Tongue (tissue), 1 donor: ENCODE measurements at regions not wholly inside any gene's neighbourhood (a gene's known extent, or its start where the extent isn't known, plus 50 kb on each side); places are given as distances from the start of the nearest gene placed in this dataset.

Experiments used
- DNase-seq: peaks from one replicate; pipeline ENCODE4 v3.0.0-alpha.2; 2015

DNA sequence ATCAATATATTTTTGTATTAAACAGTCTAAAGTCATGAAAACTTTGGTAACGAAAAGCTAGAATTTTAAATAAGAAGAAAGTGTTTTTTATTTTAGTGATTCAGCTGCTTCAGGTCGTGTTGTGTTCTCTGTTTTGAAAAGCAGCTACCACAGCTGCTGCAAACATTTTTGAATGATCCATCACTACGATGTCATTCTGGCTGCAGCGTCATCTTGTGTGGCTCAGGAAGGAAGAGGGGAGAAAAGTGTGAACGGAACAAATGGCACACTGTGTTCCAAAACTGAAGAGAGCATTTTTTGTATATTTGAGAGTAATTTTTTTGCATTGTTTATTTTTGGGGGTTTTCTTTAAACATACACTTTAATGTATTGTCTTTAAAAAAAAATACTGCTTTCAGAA is 323.0 kb upstream of the ADGRL2 start:
- peak; percentile 54 for DNase-seq

DNA sequence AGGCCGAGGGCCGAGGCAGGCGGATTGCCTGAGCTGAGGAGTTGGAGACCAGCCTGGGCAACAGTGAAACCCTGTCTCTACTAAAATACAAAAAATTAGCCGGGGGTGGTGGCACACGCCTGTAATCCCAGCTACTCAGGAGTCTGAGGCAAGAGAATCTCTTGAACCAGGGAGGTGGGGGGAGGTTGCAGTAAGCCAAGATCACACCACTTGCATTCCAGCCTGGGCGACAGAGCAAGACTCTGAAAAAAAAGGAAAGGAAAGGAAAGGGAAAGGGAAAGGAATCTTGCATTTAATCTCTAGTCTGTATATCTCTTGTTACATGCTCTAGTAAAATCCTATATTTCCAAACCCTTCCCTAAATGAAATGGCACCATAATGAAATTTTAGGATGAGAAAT is 328.3 kb upstream of the ADGRL2 start:
- no peak for DNase-seq

DNA sequence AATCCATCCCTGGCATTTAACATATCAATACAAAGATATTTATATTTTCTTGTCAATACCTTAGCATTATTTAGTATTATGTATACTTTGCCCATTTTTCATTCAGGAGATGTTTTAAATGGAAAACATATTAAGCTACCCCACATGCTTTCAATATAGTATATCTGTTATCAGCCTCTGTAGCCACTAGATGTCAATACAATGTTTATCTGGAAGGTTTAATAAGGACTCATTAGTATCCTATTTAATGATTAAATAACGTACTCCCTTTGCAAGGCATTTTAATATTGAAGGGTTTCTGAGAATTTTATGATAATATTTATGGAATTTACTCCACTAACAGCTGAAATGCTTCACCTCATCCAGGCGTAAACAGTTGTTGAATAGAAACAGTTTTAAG is 329.5 kb upstream of the ADGRL2 start:
- DNase-seq: no peak

DNA sequence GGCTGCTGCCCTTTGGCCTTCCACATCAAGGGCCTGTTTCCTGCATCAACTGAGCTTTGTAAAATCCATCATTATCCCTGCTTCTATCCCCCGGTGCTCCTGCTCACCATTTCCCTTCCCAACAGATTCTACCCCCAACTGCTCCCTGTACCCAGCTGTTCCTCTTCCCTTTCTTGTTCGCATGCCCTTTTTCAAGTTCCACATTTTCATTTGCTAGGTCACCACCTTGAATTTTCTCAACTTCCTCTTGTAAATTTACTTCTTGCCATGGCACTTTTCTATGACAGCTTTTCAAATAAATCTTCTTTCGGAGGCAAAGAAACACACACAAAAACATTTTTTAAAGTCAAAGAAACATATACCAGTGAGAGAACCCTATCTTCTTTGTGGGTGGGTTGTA is 330.5 kb upstream of the ADGRL2 start:
- no peak for DNase-seq

DNA sequence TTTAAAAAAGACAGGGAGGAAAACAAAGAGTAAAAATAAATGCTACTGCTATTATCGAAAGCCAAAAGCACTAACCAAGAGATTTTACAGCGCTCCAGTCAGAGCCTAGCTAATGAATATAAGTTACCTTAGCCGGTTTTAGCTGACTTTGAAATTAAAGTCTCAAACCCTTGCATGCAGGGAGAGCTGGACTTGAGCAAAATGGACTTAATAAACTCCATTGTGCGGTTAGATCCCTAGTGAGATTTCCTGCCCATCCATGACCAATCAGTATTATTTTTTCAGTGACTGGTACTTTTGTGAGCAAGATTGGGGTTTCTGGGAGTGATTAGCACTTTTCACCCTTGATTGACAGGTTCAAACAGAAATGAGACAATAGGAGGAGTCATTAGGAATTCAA is 333.4 kb upstream of the ADGRL2 start:
- no peak for DNase-seq

DNA sequence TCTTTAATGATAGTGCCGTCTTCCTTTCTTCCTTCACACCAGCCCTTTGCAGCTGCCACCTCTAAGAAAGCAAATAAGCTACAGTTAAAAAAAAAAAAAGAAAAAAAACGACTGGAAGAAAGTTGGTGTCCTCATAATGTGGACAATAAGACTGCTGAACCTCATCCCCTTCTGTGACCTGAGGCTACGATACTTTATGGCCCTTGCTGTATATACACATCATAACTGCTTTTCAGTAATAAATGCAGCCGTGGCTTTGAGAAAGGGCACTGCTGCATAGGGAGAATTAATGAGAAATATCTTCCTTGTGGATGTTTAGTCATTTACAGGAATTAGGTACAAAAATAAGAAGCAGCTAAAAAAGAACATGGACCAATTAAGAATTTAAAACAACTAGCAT is 333.8 kb upstream of the ADGRL2 start:
- DNase-seq: no peak

DNA sequence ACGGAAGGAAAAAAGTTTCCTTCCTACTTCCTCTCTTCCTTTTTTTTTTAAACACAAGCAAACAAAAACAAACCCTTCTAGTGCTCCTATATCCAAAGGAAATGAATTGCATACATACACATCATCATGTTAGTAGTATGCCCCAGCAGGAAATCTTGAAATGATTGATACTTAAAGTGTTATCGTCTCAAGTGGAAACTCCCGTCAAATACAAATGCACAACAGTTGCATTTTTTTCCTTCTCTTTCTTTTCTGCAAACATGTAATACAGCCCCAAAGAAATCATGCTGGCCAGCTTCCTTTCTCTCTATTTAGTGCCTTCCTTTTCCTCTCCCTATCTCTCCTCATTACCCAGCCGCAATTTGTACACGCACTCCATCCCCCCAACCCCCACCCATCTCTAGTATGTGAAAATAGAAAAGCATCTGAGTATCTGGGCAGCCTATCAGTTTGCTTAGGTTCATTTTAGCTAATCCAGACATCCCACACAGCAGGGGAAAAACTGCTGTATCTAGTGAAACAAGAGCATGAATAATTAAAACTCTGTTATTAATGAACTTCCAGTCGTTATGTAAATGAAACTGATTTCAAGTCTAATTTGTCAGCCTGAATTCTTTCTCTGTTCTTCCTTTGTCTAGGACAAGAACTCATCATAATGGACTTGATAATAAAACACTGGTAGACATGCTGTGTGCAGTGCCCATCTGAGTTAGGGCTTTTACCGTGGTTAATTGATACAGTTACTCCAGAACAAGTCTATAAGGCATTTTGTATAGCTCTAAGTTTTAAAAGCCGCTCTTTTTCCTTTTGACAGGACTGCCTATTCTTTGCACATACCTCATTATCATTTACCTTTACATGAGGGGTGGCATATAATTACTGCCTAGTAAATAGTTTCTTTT is 336.5 kb upstream of the ADGRL2 start:
- no peak for DNase-seq

DNA sequence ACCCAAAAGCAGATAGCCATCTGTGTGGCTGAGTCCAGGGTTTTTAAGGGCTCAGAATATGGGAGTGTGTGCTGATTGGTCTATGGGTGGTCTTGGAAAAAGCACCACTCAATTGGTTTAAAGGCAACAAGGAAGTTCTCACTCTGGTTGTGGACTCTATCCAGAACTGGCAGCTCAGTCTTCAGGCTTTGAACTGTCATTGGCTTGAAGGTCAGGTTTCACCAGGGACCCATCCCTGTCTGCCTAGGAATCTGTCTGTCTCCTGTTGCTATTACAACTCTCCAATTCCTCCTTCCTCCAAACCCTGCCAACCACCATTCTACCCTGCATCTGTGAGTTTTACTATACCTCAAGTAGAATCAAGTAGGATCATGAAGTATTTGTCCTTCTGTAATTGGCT is 341.7 kb upstream of the ADGRL2 start:
- no peak for DNase-seq

DNA sequence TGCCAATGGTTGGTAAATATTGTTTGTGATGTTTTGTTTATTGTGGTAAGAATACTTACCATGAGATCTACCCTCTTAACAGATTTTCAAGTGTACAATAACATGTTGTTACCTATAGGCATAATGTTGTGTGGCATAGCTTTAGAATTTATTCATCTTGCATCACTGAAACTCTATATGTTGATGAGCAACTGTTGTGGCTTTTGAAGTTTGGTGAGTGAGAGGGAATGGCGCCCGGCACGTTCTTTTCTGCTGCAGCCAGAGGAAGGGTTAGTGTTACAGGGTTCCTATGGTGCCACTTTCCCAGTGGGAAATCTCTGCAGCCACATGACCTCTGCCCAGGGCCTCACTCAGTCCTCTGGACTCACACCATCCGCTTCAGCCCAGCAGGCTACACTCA is 342.5 kb upstream of the ADGRL2 start:
- peak; percentile 36 for DNase-seq

DNA sequence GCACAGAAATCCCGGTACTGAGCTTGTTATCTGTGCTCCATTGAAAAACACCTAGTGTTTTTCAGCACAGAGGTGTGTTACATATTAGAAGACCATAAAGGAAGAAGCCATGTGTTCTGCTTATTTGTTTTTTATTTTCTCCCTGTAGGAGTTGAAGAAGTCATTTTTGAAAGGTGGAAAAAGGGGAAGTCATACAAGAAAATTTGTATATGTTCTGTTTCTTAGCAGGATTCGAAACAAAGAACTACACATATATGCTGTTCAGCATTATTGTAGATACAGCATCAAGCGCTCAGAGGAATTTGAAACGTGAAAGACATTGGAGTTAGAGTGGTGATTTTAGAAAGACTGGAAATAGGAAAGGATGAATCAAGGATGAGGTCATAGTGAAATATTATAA is 345.3 kb upstream of the ADGRL2 start:
- no peak for DNase-seq

DNA sequence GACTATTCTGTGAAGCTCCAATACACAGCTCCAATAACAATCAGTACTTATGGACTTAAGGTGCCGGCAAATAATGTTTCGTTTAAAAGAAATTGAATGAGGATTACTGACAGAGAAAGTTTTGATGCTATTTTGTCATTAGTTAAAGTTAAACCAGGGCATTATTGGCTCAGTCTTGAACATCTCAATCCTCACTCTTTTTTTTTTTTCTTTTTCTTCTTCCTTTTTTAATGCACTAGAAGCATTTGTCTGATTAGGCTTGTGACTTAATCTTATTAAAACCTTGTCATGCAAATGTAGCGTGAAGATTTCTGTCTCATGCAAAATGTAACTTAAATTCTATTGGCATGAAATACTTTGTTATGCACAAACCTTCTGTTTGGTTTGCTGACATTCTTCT is 346.8 kb upstream of the ADGRL2 start:
- DNase-seq: no peak

DNA sequence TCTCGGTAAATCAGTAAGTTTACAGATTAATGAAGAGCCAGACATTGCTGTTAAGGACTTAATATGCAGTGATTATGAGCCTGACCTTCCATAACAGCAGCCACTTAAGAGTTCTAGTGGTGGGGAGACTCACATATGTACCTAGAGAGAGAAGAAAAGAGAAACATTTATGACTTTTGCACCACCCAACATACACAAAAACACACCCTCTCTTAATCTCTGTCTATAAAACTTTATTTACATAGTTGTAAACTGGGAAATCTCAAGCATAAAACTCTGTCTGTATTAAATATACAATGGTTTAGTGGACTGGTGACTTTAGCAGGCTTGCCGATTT is 347.4 kb upstream of the ADGRL2 start:
- DNase-seq: no peak

DNA sequence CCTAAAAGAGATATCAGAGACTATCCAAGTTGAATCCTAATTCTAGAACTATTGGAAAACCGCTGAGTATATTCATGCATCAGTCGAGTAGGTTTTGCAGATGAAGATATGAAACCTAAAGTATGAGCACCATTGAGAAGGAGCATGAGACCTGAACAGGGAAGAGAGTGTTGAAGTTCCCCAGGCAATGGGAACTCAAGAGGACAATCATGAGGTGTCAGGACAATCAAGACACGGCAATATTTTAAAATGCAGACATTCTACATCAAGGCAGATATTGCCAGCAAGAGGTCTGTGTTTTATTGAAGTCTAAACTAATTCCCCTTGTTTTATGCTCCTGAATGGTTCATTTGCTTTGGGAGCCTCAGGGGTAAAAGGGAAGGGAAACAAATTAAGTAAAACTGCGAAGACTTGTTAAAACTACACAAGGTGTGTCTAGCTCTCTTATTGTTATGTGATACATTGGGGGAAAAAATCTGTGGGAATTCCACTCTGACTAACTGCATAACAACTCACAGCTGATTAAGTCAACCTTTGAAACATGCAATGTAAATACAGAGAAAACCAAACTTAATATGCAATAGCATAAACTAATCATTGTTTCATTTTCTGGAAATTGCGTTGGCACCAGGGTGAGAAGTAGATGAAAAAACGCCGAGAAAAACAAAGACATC is 347.9 kb upstream of the ADGRL2 start:
- DNase-seq: no peak

DNA sequence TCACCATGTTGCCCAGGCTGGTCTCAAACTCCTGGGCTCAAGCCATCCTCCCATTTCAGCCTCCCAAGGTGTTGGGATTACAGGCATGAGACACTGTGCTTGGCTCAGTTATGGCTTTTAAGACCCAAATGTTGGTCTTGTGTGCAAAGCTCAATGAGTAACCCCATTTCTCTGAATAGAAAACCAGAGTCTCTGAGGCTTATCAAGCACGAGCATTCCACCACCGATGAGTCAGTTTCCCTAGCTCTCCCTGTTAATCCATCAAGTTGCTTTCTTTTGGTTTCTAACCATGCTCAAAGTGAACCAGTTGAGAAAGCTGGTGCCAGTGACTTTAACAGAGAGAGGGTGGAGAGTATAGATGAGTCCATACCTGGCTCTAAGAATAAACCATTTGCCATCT is 350.9 kb upstream of the ADGRL2 start:
- no peak for DNase-seq

DNA sequence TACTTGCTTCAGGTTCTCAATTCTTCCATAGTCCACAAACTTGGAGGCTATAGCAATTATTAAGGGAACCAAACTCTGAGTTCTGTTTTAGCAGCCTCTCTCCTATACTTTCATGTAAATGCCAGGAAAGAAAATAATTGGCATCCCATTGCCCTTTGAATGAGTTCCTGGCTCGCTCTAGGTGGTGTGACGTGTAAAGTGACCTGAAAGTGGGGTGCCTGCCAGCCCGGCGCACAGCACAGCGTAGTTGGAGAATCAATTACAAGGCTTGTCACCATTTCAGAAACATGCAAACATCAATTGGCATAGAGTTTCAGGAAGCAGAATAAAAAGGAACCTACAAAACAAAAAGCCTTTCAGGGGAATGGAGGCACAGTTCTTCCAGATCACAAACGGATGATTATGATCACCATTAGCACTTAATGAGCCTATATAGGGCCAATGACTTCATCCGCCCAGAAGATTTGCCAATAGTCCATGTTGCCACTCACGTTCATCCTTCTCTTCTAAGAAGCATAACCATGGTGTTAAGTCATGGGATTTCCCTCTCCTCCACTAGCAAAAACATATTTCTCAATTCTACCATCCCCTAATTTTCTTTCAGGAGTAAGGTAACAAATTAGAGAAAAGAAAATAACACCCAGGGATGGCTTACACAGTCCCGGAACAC is 354.6 kb upstream of the ADGRL2 start:
- no peak for DNase-seq

DNA sequence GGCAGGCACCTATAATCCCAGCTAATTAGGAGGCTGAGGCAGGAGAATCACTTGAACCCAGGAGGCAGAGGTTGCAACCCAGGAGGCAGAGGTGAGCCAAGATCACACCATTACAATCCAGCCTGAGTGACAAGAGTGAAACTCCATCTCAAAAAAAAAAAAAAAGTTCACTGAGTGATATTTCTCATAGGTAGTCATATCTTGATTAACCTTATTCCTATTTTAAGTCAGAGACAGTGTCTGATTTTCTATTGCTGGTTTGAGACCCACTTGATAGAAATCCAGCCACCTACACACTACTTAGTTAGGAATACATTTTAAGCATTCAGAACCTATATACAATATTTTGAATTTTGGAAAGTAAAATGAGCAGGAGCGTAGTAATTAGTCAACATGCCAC is 357.4 kb upstream of the ADGRL2 start:
- no peak for DNase-seq

DNA sequence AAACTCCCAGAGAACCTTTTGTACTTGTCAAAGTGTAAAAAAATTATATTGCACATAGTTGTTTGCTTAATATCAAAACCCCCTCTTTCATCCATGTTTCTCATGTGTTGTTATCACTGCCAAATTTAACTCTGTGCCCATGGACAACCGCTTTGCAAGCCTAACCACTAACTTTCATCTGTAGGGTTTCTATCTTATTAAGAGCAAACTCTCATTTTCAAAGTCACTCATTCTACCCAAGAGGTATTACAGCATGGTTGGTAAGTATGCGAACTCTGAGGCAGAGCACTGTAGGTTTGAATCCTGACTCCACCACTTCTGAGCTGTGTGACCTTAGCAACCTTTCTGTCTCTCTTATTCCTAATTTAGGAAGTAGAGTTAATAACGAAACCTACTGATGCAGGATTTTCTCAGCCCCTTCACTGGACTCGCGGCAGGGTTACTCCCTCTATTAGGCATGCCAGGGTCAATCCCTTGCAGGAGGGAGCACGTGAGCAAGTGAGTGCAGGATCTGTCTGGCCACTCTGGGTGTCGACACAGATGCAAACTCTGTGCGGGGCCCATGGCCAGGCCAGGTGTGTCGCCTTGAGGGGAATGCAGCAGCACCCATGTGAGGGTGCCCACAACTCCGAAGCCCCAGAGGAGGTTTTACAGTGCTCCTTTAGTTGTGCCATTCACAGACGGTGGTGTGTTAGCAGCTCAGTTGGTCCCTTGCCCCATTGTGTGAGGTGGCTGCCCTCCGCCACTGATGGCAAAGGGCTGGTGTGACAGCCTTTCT is 361.5 kb upstream of the ADGRL2 start:
- DNase-seq: no peak

DNA sequence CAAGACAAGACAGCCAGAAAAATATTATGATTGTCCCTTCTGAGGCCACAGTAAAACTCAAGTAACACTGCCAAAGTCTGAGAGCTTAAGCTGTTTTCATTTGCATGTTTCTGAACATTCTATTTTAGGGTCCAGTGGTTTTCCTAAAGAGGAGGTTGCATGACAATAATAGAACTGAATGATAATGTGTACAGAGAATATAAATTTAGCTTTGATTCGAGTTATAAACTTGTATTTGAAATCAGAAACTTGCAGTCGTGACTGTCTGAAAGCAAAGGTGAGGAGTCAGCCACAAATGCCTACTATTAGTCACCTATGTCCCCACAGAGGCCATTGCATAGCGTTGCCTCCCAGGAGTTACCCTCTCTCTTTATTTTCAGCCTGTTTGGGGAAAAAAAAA is 363.1 kb upstream of the ADGRL2 start:
- DNase-seq: no peak

DNA sequence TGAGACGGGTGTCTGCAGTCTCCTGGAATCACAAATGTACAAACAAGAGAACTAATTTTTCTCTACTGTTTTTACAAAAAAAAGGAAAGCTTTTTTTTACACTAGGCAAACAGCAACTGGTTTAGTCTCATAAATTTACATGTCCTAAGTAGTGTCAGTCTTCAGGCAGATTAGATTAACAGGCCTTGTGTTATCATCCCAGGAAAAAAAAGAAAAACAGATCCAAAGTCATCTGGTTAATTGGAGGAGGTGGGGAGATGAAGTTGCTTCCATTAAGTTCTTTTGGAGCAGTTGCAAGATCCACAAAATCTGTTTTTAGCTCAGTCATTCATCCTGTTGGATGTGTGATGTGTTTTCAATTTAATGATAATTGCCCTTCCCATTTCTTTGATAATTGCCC is 363.5 kb upstream of the ADGRL2 start:
- no peak for DNase-seq

DNA sequence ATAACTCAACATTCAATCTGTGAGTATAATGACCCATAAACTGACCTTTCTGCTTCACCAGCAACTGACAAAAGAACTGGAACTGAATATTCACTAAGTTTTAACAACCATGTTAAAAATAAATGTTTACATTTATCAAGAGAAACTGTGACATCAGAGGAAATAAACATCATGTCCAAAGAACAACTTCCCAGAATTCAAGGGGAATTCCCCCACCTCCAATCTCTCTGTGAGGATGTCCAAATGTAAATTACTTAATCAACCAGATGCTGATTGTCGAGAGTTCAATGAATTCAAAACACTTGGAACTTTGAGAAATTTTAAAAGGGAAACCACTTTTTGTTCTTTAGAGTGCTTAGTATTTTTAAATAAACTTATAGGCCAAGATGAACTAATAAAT is 365.6 kb upstream of the ADGRL2 start:
- DNase-seq: no peak

DNA sequence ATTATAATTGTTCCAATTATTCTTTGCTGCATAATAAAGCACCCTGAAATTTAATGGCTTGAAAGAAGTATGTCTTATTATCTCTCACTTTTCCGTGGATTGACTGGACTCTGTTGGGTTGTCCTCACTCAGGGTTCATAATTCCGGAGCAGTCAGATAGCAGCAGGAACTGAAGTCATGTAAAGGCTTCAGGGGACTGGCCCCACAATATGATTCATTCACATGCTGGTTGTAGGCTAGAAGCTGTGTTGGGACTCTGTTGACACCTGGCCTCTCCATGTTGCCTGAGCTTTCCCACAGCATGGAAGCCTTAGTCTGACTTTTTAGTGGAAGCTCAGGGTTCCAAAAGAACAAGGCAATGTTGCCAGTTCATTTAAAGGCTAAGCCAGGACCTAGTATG is 367.1 kb upstream of the ADGRL2 start:
- DNase-seq: no peak

DNA sequence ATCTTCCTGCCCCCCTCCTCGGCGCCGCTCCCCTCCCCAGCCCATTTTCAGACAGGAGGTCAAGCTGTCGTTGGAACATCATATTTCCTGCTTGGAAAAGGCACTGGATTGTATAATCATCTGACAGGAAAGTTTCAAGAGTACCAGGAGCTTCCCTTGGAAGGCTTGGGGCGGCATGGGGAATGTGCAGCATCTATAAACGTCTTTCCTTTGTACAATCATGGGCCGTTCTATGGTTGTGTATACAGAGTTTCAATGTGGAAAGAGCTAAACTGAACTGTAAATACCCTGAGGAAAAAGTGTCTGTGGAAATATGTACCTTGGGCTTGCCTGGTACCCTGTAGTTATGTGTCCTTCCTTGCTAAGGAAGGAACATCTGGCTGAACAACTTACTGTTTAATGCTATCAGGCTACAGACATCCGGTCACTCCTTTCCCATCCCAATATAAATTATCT is 368.1 kb upstream of the ADGRL2 start:
- DNase-seq: peak; percentile 71

DNA sequence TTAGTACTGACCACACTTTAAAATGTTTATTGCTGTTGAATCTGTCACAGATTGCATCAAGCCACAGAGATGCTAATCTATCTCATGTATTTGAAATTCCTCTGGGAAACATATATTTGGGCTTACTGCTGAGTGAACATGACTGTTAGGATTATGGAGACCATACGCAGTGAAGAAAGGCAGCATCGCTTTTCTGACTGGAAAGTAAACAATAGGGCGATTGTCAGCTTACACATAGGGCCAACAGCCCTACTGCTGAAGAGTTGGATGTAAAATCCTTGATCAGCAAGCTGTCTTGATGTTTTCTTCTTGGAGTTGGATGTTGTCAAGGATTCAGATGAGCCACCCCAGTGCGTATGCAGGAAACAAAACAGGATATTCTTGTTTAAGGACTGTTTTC is 368.7 kb upstream of the ADGRL2 start:
- peak; percentile 80 for DNase-seq
